ENCODE measurements at regions not wholly inside any gene's neighbourhood (a gene's known extent, or its start where the extent isn't known, plus 50 kb on each side); places are given as distances from the start of the nearest gene placed in this dataset.

GRCh38 chr4:116839826-116840225 is 245.6 kb downstream of the TRAM1L1 start:
- Mint-ChIP-seq H3K36me3 (ENCODE audit: insufficient read depth, unreplicated experiment) (no peaks in the 10 kb centered on the region), H3K27ac (ENCODE audit: unreplicated experiment) (no peak overlapping the region), H3K4me1 (ENCODE audit: low read depth, unreplicated experiment) (no peaks in the 10 kb centered on the region), H3K4me3 (ENCODE audit: unreplicated experiment) (no peak overlapping the region), H3K9me3 (ENCODE audit: unreplicated experiment) (no peaks in the 10 kb centered on the region), H3K27me3 (ENCODE audit: insufficient read depth, unreplicated experiment) (no peaks in the 10 kb centered on the region)
- intact Hi-C loops (cut with micrococcal nuclease; ENCODE audit: unreplicated experiment), result no loop called here
- no TSS peak for BruUV-seq (replicated peaks)
- H3K9me3 ChIP-seq, result no peaks in the 10 kb centered on the region
- no peak for TF ChIP-seq CTCF (IDR thresholded peaks at IDR 0.05; ENCODE audit: insufficient read depth in 1 of 2, low read depth in 1 of 2, low read length in 1 of 2, severe bottlenecking in 1 of 2, unreplicated experiment in 1 of 2)
- no peak overlapping the region for H3K4me3 ChIP-seq (ENCODE audit: low read depth, low read length)
- no peaks in the 10 kb centered on the region for H3K27me3 ChIP-seq (replicated peaks; ENCODE audit: control insufficient read depth, insufficient read depth, low read length)
- POLR2A ChIA-PET, result no interaction called here
- CTCF ChIA-PET, result no interaction called here
- DNase-seq, result no peak
- no peaks in the 10 kb centered on the region for H3K36me3 ChIP-seq (ENCODE audit: control insufficient read depth, insufficient read depth, low read length)
- no peaks in the 10 kb centered on the region for H3K4me1 ChIP-seq

GRCh38 chr4:116838609-116839008 is 246.8 kb downstream of the TRAM1L1 start:
- no peak for DNase-seq
- Mint-ChIP-seq H3K4me1 (ENCODE audit: low read depth, unreplicated experiment) (no peaks in the 10 kb centered on the region), H3K27me3 (ENCODE audit: insufficient read depth, unreplicated experiment) (no peaks in the 10 kb centered on the region), H3K27ac (ENCODE audit: unreplicated experiment) (no peak overlapping the region), H3K4me3 (ENCODE audit: unreplicated experiment) (no peak overlapping the region), H3K36me3 (ENCODE audit: insufficient read depth, unreplicated experiment) (no peaks in the 10 kb centered on the region), H3K9me3 (ENCODE audit: unreplicated experiment) (no peaks in the 10 kb centered on the region)
- Histone ChIP-seq H3K27me3 (replicated peaks; ENCODE audit: control insufficient read depth, insufficient read depth, low read length) (no peaks in the 10 kb centered on the region), H3K4me3 (ENCODE audit: low read depth, low read length) (no peak overlapping the region), H3K36me3 (ENCODE audit: control insufficient read depth, insufficient read depth, low read length) (no peaks in the 10 kb centered on the region), H3K9me3 (no peaks in the 10 kb centered on the region), H3K4me1 (no peaks in the 10 kb centered on the region)
- TF ChIP-seq CTCF (IDR thresholded peaks at IDR 0.05; ENCODE audit: insufficient read depth in 1 of 2, low read depth in 1 of 2, low read length in 1 of 2, severe bottlenecking in 1 of 2, unreplicated experiment in 1 of 2), result no peak
- intact Hi-C loops (cut with micrococcal nuclease; ENCODE audit: unreplicated experiment), result no loop called here
- POLR2A ChIA-PET, result no interaction called here
- BruUV-seq (replicated peaks), result no TSS peak
- CTCF ChIA-PET, result no interaction called here

GRCh38 chr4:116829187-116829586 is 256.2 kb downstream of the TRAM1L1 start:
- TF ChIP-seq CTCF (IDR thresholded peaks at IDR 0.05; ENCODE audit: insufficient read depth in 1 of 2, low read depth in 1 of 2, low read length in 1 of 2, severe bottlenecking in 1 of 2, unreplicated experiment in 1 of 2), result no peak
- H3K9me3 ChIP-seq, result no peaks in the 10 kb centered on the region
- intact Hi-C loops (cut with micrococcal nuclease; ENCODE audit: unreplicated experiment), result no loop called here
- POLR2A ChIA-PET, result no interaction called here
- Mint-ChIP-seq H3K9me3 (ENCODE audit: unreplicated experiment) (no peaks in the 10 kb centered on the region), H3K36me3 (ENCODE audit: insufficient read depth, unreplicated experiment) (no peaks in the 10 kb centered on the region), H3K4me1 (ENCODE audit: low read depth, unreplicated experiment) (no peaks in the 10 kb centered on the region), H3K27ac (ENCODE audit: unreplicated experiment) (no peak overlapping the region), H3K4me3 (ENCODE audit: unreplicated experiment) (no peak overlapping the region), H3K27me3 (ENCODE audit: insufficient read depth, unreplicated experiment) (peaks cover 8% of the 10 kb centered on the region)
- no peaks in the 10 kb centered on the region for H3K4me1 ChIP-seq
- no peaks in the 10 kb centered on the region for H3K27me3 ChIP-seq (replicated peaks; ENCODE audit: control insufficient read depth, insufficient read depth, low read length)
- no TSS peak for BruUV-seq (replicated peaks)
- CTCF ChIA-PET, result no interaction called here
- DNase-seq, result no peak
- H3K36me3 ChIP-seq (ENCODE audit: control insufficient read depth, insufficient read depth, low read length), result no peaks in the 10 kb centered on the region
- no peak overlapping the region for H3K4me3 ChIP-seq (ENCODE audit: low read depth, low read length)
